ENCODE measurements at regions not wholly inside any gene's neighbourhood (a gene's known extent, or its start where the extent isn't known, plus 50 kb on each side); places are given as distances from the start of the nearest gene placed in this dataset.
"Not testable (repeated sequence)": the region's sequence is repeated elsewhere in the genome, so short reads cannot be mapped to it uniquely, and the experiment has no call there.

- H3K27me3 Mint-ChIP-seq; ATAC-seq (replicated peaks); H3K4me3 Mint-ChIP-seq; H3K27ac Mint-ChIP-seq; H3K36me3 Mint-ChIP-seq; H3K4me1 Mint-ChIP-seq; H3K9me3 Mint-ChIP-seq: not testable (repeated sequence)
- peak; percentile 0 for DNase-seq
Observed at GRCh38 chrX:142606629-142607028, 401.5 kb upstream of the MAGEC2 start.

DNA sequence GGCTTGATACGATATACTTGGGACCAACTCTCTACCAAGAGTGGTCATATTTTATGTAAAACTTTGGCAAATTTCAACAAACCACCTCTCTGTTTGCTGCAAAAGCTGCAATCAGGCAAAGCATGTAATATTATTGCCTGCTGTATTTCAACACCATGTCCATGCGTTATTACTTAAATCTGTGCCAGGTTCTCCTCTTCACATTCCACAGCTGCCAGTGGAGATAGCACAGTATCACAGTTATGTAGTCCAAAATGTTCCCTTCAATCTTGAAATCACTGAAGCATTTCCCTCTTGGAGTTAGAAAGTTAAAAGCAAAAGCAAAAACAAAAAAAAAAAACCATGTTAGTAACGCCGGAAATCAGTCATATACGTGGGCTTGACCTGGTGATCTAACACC is 396.7 kb upstream of the MAGEC2 start:
- no peak for ATAC-seq (replicated peaks)
- no peaks in the 10 kb centered on the region for H3K4me1 Mint-ChIP-seq
- H3K36me3 Mint-ChIP-seq: no peaks in the 10 kb centered on the region
- H3K27me3 Mint-ChIP-seq: no peaks in the 10 kb centered on the region
- H3K4me3 Mint-ChIP-seq: no peak overlapping the region
- no peak for DNase-seq
- peaks cover 0 to 2% of the 10 kb centered on the region in 2 donors for H3K9me3 Mint-ChIP-seq
- H3K27ac Mint-ChIP-seq: no peak overlapping the region

DNA sequence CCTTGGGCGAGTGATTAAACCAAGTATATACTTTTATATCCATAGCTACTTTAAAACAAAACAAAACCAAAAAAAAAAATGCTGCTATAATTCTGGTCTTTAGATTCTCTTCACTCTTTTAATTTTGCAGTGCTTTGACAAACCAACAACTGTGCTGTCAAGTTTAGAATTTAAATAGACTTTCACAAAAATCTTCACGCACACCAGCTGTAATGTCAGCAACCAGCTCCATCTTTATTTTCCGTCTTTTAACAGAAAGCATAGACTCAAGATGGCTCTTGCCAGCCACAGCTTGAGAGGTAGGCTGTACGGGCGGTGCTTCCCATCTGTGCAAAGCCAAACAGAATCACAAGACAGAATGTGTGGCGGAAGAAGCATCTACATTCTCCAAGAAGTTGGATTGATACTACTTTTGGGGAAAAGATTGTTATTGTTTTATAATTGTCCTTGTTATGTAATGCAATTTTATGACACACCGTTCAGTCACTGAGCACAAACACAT is 388.3 kb upstream of the MAGEC2 start:
- no peak for ATAC-seq (replicated peaks)
- no peak for DNase-seq
- peaks cover 2 to 4% of the 10 kb centered on the region in 2 donors for H3K9me3 Mint-ChIP-seq
- no peak overlapping the region for H3K27ac Mint-ChIP-seq
- H3K27me3 Mint-ChIP-seq: no peaks in the 10 kb centered on the region
- H3K4me3 Mint-ChIP-seq: no peak overlapping the region
- no peaks in the 10 kb centered on the region for H3K36me3 Mint-ChIP-seq
- H3K4me1 Mint-ChIP-seq: no peaks in the 10 kb centered on the region

DNA sequence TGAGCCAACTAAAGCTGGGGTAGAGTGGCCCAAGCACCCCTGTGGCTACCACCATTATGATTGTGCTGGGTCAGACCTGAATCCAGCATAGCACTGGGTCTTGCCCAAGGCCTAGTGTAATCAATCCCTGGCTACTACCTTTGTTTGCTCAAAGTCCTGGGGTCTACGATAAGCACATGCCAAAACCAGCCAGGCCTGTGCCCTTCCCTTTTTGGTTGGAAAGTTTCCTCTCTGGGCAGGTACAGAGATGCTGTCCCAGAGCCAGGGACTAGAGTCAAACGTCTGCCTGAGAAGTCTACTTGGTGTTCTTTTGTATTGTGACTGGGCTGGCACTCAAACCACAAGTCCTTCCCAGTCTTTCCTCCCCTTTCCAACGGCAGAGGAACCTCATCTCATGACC is 371.5 kb upstream of the MAGEC2 start:
- Mint-ChIP-seq H3K4me1 (no peaks in the 10 kb centered on the region), H3K27me3 (no peaks in the 10 kb centered on the region)
- no peak for ATAC-seq (replicated peaks)

DNA sequence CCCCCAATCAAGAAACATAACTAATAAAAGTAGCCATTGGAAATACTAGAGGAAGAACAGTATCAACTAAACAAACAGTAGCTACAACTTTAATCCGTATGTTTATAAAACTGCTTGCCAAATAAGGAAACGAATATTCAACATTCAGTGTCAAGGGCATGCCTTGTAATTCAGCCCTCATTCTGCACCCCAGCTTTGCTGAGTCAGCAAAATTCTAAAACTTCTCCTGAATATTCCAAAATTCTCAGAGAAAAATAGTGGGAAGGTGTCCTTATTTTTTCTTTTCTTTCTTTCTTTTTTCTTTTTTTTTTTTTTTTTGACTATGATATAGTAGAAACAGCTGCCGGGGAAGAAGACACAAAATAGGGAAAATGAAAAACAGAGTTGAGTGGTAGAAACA is 344.8 kb upstream of the MAGEC2 start:
- Mint-ChIP-seq H3K4me3 (no peak overlapping the region), H3K36me3 (no peaks in the 10 kb centered on the region), H3K27ac (no peak overlapping the region), H3K9me3 (peaks cover 4% of the 10 kb centered on the region in 2 donors), H3K27me3 (no peaks in the 10 kb centered on the region), H3K4me1 (no peaks in the 10 kb centered on the region)
- DNase-seq: no peak
- ATAC-seq (replicated peaks): no peak

More for the DNA sequence above, 371.5 kb upstream of the MAGEC2 start:
- DNase-seq: no peak
- H3K27ac Mint-ChIP-seq: no peak overlapping the region
- H3K9me3 Mint-ChIP-seq: peaks cover 5 to 13% of the 10 kb centered on the region in 2 donors
- no peaks in the 10 kb centered on the region for H3K36me3 Mint-ChIP-seq
- H3K4me3 Mint-ChIP-seq: no peak overlapping the region

- Mint-ChIP-seq H3K4me1 (no peaks in the 10 kb centered on the region), H3K27ac (no peak overlapping the region), H3K9me3 (no peaks in the 10 kb centered on the region), H3K27me3 (no peaks in the 10 kb centered on the region), H3K4me3 (no peak overlapping the region), H3K36me3 (no peaks in the 10 kb centered on the region)
- DNase-seq (no peak), ATAC-seq (replicated peaks) (no peak)
Observed at GRCh38 chrX:142505839-142506238, 300.7 kb upstream of the MAGEC2 start.

DNA sequence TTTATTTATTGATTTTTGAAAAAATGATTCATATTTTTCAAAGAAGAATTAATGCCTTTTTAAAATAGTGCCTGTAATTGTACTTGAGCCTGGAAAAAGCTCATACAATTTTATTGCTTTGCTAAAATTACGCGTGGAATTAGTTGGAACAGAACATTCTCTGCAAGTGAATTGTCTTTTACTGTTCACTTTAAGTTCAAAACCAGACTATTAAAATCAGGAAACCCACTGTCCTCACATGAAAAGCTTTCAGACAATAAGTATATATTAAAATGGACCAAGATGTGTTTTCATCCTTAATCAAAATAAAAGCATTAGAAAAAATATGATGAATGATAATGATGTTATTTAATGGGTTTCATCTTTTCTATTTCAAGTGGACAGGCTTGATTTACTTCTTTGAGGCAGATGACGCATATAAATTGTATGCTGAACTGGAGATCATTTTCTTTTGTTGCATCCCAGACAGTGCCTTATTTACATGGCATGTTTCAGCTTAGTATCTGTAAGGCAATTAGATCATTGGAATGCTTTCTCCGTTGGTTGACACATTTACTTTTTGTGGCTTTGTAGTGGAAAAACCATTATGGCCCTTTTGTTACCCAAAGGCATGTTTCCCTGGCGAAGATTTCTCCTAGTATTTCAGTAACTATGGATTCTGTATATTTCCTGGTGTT is 299.0 kb upstream of the MAGEC2 start:
- ATAC-seq (replicated peaks): no peak
- Mint-ChIP-seq H3K36me3 (no peaks in the 10 kb centered on the region), H3K4me1 (no peaks in the 10 kb centered on the region), H3K4me3 (no peak overlapping the region), H3K27ac (no peak overlapping the region), H3K9me3 (no peaks in the 10 kb centered on the region), H3K27me3 (no peaks in the 10 kb centered on the region)
- DNase-seq: no peak

DNA sequence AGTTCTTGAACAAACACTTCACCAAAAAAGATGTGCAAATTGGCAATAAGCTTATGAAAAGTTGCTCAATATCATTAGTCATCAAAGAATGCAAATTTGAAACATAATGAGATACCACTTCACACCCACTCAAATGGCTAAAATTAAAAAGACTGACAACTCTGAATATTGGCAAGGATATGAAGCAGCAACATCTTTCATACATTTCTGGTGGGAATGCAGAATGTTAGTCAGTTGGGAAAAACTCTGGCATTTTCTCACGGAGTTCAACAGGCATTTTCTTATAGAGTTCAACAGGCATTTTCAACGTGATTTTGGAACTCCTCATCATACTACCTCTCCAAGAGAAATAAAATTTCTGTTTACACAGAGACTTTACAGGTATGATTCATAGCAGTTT is 297.4 kb upstream of the MAGEC2 start:
- ATAC-seq (replicated peaks) (no peak), DNase-seq (no peak)
- no peaks in the 10 kb centered on the region for H3K36me3 Mint-ChIP-seq
- H3K27me3 Mint-ChIP-seq: no peaks in the 10 kb centered on the region
- H3K4me1 Mint-ChIP-seq: no peaks in the 10 kb centered on the region
- no peak overlapping the region for H3K27ac Mint-ChIP-seq
- H3K4me3 Mint-ChIP-seq: no peak overlapping the region
- peaks cover 0 to 2% of the 10 kb centered on the region in 2 donors for H3K9me3 Mint-ChIP-seq

- no peak for DNase-seq
- Mint-ChIP-seq H3K27me3 (no peaks in the 10 kb centered on the region), H3K4me1 (no peaks in the 10 kb centered on the region), H3K27ac (no peak overlapping the region), H3K36me3 (no peaks in the 10 kb centered on the region), H3K4me3 (no peak overlapping the region), H3K9me3 (peaks cover 0 to 5% of the 10 kb centered on the region in 2 donors)
- no peak for ATAC-seq (replicated peaks)
Observed at GRCh38 chrX:142499992-142500391, 294.9 kb upstream of the MAGEC2 start.

DNA sequence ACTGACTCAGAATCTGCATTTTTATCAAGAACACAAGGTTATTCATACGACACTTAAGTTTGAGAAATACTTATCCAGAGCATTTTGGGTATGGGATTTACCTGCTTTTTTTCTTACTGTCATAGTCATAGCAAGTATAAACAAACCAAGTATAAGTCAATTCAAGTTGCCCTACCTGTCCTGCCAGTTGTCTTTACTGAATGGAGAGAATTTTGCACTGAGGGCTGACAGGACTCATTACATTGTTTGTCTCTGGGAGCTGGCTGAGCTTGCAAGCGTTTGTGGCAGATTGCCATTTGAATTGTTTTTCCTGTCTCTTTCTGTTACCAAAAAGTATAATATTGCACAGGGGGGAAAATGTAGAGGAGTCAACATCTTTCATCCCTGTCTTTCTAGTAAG is 278.9 kb upstream of the MAGEC2 start:
- ATAC-seq (replicated peaks) (no peak), DNase-seq (no peak)
- Mint-ChIP-seq H3K27ac (no peak overlapping the region), H3K36me3 (no peaks in the 10 kb centered on the region), H3K9me3 (peaks cover 0 to 1% of the 10 kb centered on the region in 2 donors), H3K4me1 (no peaks in the 10 kb centered on the region), H3K4me3 (no peak overlapping the region), H3K27me3 (no peaks in the 10 kb centered on the region)

GRCh38 chrX:142446349-142446748 is 241.3 kb upstream of the MAGEC2 start:
- H3K9me3 Mint-ChIP-seq: no peaks in the 10 kb centered on the region
- H3K4me1 Mint-ChIP-seq: no peaks in the 10 kb centered on the region
- no peak overlapping the region for H3K27ac Mint-ChIP-seq
- DNase-seq: no peak
- H3K27me3 Mint-ChIP-seq: no peaks in the 10 kb centered on the region
- H3K4me3 Mint-ChIP-seq: no peak overlapping the region
- no peaks in the 10 kb centered on the region for H3K36me3 Mint-ChIP-seq
- ATAC-seq (replicated peaks): no peak

DNA sequence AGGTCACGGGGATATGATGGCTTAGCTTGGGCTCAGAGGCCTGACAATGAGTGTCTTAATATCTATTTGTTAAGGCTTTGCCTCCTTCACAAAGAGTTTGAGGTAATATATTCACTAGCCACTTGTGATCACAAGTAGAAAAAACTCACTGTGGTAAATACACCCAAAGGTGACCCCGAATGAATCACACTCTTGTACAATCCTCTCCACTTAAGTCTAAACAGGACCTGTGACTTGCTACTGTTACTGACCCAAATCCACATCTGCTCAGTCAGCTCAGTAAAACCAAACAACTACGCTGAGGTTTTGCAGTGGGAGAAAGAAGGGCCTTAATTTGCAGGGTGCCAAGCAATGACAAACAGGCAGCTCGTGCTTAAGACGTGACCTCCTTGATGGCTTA is 223.8 kb upstream of the MAGEC2 start:
- no peaks in the 10 kb centered on the region for H3K36me3 Mint-ChIP-seq
- ATAC-seq (replicated peaks) (no peak), DNase-seq (no peak)
- no peak overlapping the region for H3K4me3 Mint-ChIP-seq
- H3K27ac Mint-ChIP-seq: no peak overlapping the region
- no peaks in the 10 kb centered on the region for H3K4me1 Mint-ChIP-seq
- peaks cover 8 to 14% of the 10 kb centered on the region in 2 donors for H3K9me3 Mint-ChIP-seq
- H3K27me3 Mint-ChIP-seq: no peaks in the 10 kb centered on the region

DNA sequence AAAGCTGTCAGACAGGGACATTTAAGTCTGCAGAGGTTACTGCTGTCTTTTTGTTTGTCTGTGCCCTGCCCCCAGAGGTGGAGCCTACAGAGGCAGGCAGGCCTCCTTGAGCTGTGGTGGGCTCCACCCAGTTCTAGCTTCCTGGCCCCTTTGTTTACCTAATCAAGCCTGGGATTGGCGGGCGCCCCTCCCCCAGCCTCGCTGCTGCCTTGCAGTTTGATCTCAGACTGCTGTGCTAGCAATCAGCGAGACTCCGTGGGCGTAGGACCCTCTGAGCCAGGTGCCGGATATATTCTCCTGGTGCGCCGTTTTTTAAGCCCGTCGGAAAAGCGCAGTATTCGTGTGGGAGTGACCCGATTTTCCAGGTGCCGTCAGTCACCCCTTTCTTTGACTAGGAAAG is 185.9 kb upstream of the MAGEC2 start:
- H3K36me3 Mint-ChIP-seq; H3K4me1 Mint-ChIP-seq; H3K9me3 Mint-ChIP-seq; H3K27me3 Mint-ChIP-seq; DNase-seq; H3K4me3 Mint-ChIP-seq; ATAC-seq (replicated peaks); H3K27ac Mint-ChIP-seq: not testable (repeated sequence)

DNA sequence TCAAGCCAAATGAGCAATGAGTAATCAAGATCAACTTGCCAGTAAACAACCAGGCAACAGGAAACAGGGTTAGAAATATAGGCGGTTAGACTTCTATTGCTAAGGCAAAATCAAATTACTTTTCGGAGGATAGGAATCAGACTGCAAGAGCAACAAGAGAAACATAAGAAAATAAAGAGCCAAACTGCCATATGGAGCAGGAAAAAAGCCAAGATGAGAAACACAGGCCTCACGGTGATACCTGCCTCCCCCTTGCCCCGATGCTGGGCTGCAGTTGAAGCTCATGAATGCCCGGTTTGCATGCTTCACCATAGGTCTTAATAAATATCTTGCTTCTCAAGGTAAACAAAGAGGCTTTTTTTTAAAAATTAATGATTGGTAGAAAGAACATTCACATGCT is 158.4 kb upstream of the MAGEC2 start:
- Mint-ChIP-seq H3K27me3 (no peaks in the 10 kb centered on the region), H3K36me3 (no peaks in the 10 kb centered on the region), H3K27ac (no peak overlapping the region), H3K4me1 (no peaks in the 10 kb centered on the region), H3K4me3 (no peak overlapping the region), H3K9me3 (peaks cover 2 to 3% of the 10 kb centered on the region in 2 donors)
- ATAC-seq (replicated peaks) (no peak), DNase-seq (no peak)

- DNase-seq: no peak
- ATAC-seq (replicated peaks): no peak
- Mint-ChIP-seq H3K27ac (no peak overlapping the region), H3K27me3 (no peaks in the 10 kb centered on the region), H3K4me1 (no peaks in the 10 kb centered on the region), H3K36me3 (no peaks in the 10 kb centered on the region), H3K4me3 (no peak overlapping the region), H3K9me3 (peaks cover 2 to 3% of the 10 kb centered on the region in 2 donors)
Observed at GRCh38 chrX:142359331-142359730, 154.2 kb upstream of the MAGEC2 start.

DNA sequence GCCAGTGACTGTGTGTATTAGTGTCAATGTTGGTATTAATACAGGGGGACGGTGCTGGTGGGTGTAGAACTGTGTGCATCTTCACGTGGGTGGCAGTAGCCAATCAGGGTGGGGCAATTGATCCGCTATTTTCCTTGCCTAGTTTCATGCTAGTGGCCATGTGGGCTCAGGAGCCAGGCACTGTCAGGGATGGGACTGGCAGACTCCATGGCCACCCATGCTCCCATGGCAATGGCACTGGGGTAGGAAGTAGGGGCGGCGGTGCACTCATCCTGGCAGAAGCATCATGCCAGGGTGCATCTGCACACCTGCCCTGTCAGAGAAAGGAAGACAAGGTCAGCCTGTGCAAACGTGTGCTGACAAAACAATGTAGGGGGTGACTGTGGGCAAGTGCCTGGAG is 122.1 kb upstream of the MAGEC2 start:
- no peak for DNase-seq
- no peak for ATAC-seq (replicated peaks)
- no peak overlapping the region for H3K27ac Mint-ChIP-seq
- no peaks in the 10 kb centered on the region for H3K36me3 Mint-ChIP-seq
- no peaks in the 10 kb centered on the region for H3K4me1 Mint-ChIP-seq
- no peaks in the 10 kb centered on the region for H3K27me3 Mint-ChIP-seq
- H3K9me3 Mint-ChIP-seq: peaks cover 2 to 4% of the 10 kb centered on the region in 2 donors
- no peak overlapping the region for H3K4me3 Mint-ChIP-seq
